PC-9 (cell line): ENCODE measurements at regions not wholly inside any gene's neighbourhood (a gene's known extent, or its start where the extent isn't known, plus 50 kb on each side); places are given as distances from the start of the nearest gene placed in this dataset.

Experiments used
- BruUV-seq: library from RNA; stranded (reverse); fragments of 400-500 nt; replicated peaks from 2 replicates; lab custom pipeline; 2021; lab: Mats Ljungman, UMichigan
- CTCF ChIA-PET: fragments of 300-600 bp; sonication (Branson Sonifier 250); formaldehyde crosslinking; loops from one replicate; lab custom pipeline; 2022; ENCODE audit warnings: antibody characterized with exemption; lab: Charles Lee
- POLR2A ChIA-PET: fragments of 300-600 bp; sonication (Branson Sonifier 250); formaldehyde crosslinking; loops from one replicate; lab custom pipeline; 2022; ENCODE audit warnings: antibody characterized with exemption; ENCODE audit not compliant: unreplicated experiment; lab: Charles Lee
- DNase-seq, 2 experiments: peaks; one replicate each; pipeline versions ENCODE4 v3.0.0 to v3.0.0-alpha.2; 2015 to 2022; ENCODE audit warnings: mixed read lengths in 1 of 2
- H2AFZ ChIP-seq: fragments of 200-600 bp; sonication (generic); 2 replicates; pipeline ENCODE4 v1.8.1; 2017; ENCODE audit warnings: antibody characterized with exemption
- H3F3A ChIP-seq: fragments of 200-600 bp; sonication (generic); 2 replicates; pipeline ENCODE4 v1.8.1; 2017; ENCODE audit warnings: antibody characterized with exemption, mild to moderate bottlenecking, low read depth; ENCODE audit not compliant: insufficient read depth
- H3K27ac ChIP-seq: fragments of 200-600 bp; sonication (generic); 2 replicates; pipeline ENCODE4 v1.6.1; 2016; ENCODE audit warnings: mixed run types
- H3K27me3 ChIP-seq: fragments of 200-600 bp; sonication (generic); 2 replicates; pipeline ENCODE4 v1.6.1; 2016; ENCODE audit warnings: low read depth, mixed run types; ENCODE audit not compliant: insufficient read depth
- H3K36me3 ChIP-seq: fragments of 200-600 bp; sonication (generic); 2 replicates; pipeline ENCODE4 v1.6.1; 2016; ENCODE audit warnings: low read depth, mixed run types
- H3K4me1 ChIP-seq: fragments of 200-600 bp; sonication (generic); replicated peaks from 2 replicates; pipeline ENCODE4 v1.6.1; 2016; ENCODE audit warnings: mixed run types; ENCODE audit not compliant: insufficient read depth
- H3K4me2 ChIP-seq: fragments of 200-600 bp; sonication (generic); 2 replicates; pipeline ENCODE4 v1.6.1; 2017; ENCODE audit warnings: mixed run types
- H3K4me3 ChIP-seq: fragments of 200-600 bp; sonication (generic); 2 replicates; pipeline ENCODE4 v1.6.1; 2016; ENCODE audit warnings: mixed run types
- H3K79me2 ChIP-seq: fragments of 200-600 bp; sonication (generic); 2 replicates; pipeline ENCODE4 v1.6.1; 2017; ENCODE audit warnings: low read depth, mixed run types
- H3K9me2 ChIP-seq: fragments of 200-600 bp; sonication (generic); 2 replicates; pipeline ENCODE4 v1.8.1; 2017; ENCODE audit warnings: mild to moderate bottlenecking; ENCODE audit not compliant: insufficient read depth
- H3K9me3 ChIP-seq: fragments of 200-600 bp; sonication (generic); 2 replicates; pipeline ENCODE4 v1.8.1; 2016; ENCODE audit warnings: low read depth; ENCODE audit not compliant: insufficient read depth
- H4K20me1 ChIP-seq: fragments of 200-600 bp; sonication (generic); 2 replicates; pipeline ENCODE4 v1.8.1; 2017; ENCODE audit not compliant: insufficient read depth
- CTCF ChIP-seq: fragments of 200-600 bp; sonication (generic); conservative IDR thresholded peaks from 2 replicates; pipeline ENCODE4 v1.6.1; 2017; ENCODE audit warnings: mixed run types, antibody characterized with exemption, mild to moderate bottlenecking, moderate library complexity
- EZH2 ChIP-seq: fragments of 200-600 bp; sonication (generic); IDR thresholded peaks from 2 replicates; pipeline ENCODE4 v1.8.0; 2017; ENCODE audit warnings: antibody characterized with exemption, low read depth
- intact Hi-C: fragments of 100-400 bp; cut with micrococcal nuclease; formaldehyde crosslinking; loops from one replicate; pipeline ENCODE4 v1.10.0; 2022; ENCODE audit not compliant: unreplicated experiment

GRCh38 chr3:40680685-40681657 is 156.2 kb downstream of the ZNF621 start:
- Histone ChIP-seq H3F3A (no peaks in the 10 kb centered on the region), H3K4me1 (no peaks in the 10 kb centered on the region), H3K9me3 (no peaks in the 10 kb centered on the region), H3K36me3 (no peaks in the 10 kb centered on the region), H2AFZ (no peak overlapping the region), H3K79me2 (no peaks in the 10 kb centered on the region), H3K27ac (no peak overlapping the region), H3K4me3 (no peak overlapping the region), H3K27me3 (no peaks in the 10 kb centered on the region), H3K9me2 (no peaks in the 10 kb centered on the region), H4K20me1 (no peaks in the 10 kb centered on the region), H3K4me2 (no peak overlapping the region)
- TF ChIP-seq CTCF (no peak), EZH2 (no peak)
- ChIA-PET POLR2A (no interaction called here), CTCF (no interaction called here)
- intact Hi-C loops, result no loop called here
- BruUV-seq, result no TSS peak
- no peak for DNase-seq

- Histone ChIP-seq H3K9me2 (no peaks in the 10 kb centered on the region), H3K27ac (no peak overlapping the region), H2AFZ (no peak overlapping the region), H3K27me3 (no peaks in the 10 kb centered on the region), H3K9me3 (no peaks in the 10 kb centered on the region), H3K4me1 (no peaks in the 10 kb centered on the region), H3K36me3 (no peaks in the 10 kb centered on the region), H3K4me3 (no peak overlapping the region), H3K4me2 (no peak overlapping the region), H4K20me1 (no peaks in the 10 kb centered on the region), H3F3A (no peaks in the 10 kb centered on the region), H3K79me2 (no peaks in the 10 kb centered on the region)
- BruUV-seq, result no TSS peak
- intact Hi-C loops, result no loop called here
- no peak for TF ChIP-seq CTCF
- no peak for TF ChIP-seq EZH2
- ChIA-PET POLR2A (no interaction called here), CTCF (no interaction called here)
- no peak for DNase-seq
Observed at GRCh38 chr3:40681658-40682055, 156.9 kb downstream of the ZNF621 start.

GRCh38 chr3:40689837-40690236 is 165.1 kb downstream of the ZNF621 start:
- no peak for DNase-seq
- Histone ChIP-seq H2AFZ (no peak overlapping the region), H3K9me3 (no peaks in the 10 kb centered on the region), H3K9me2 (no peaks in the 10 kb centered on the region), H3K27me3 (no peaks in the 10 kb centered on the region), H3K4me3 (no peak overlapping the region), H3K4me1 (no peaks in the 10 kb centered on the region), H3F3A (no peaks in the 10 kb centered on the region), H3K36me3 (no peaks in the 10 kb centered on the region), H3K27ac (no peak overlapping the region), H3K4me2 (no peak overlapping the region), H3K79me2 (no peaks in the 10 kb centered on the region), H4K20me1 (no peaks in the 10 kb centered on the region)
- BruUV-seq, result no TSS peak
- POLR2A ChIA-PET, result no interaction called here
- intact Hi-C loops, result no loop called here
- TF ChIP-seq CTCF, result no peak
- TF ChIP-seq EZH2, result no peak
- CTCF ChIA-PET, result no interaction called here
